SK-N-SH (cell line): ENCODE measurements at regions not wholly inside any gene's neighbourhood (a gene's known extent, or its start where the extent isn't known, plus 50 kb on each side); places are given as distances from the start of the nearest gene placed in this dataset.

ENCODE experiments used
- MXI1 ChIP-seq: IDR thresholded peaks from 2 replicates; pipeline ENCODE4 v1.6.1; 2012; ENCODE audit warnings: mild to moderate bottlenecking, low read depth, low read length, improper control_type of control experiment
- RCOR1 ChIP-seq: fragments of 150-350 bp; IDR thresholded peaks from 2 replicates; pipeline ENCODE4 v1.6.1; 2017; ENCODE audit warnings: antibody characterized with exemption, low read length
- TF ChIP-seq, protein P1 (sequence below): fragments of 200-600 bp; sonication (generic); IDR thresholded peaks from 2 replicates; pipeline ENCODE4 v1.6.1; 2017; ENCODE audit warnings: antibody characterized with exemption, mild to moderate bottlenecking, moderate library complexity
- TF ChIP-seq, protein P2 (sequence below): IDR thresholded peaks from 2 replicates; pipeline ENCODE4 v1.6.1; 2012; ENCODE audit warnings: mild to moderate bottlenecking, low read depth, low read length, moderate library complexity

DNA sequence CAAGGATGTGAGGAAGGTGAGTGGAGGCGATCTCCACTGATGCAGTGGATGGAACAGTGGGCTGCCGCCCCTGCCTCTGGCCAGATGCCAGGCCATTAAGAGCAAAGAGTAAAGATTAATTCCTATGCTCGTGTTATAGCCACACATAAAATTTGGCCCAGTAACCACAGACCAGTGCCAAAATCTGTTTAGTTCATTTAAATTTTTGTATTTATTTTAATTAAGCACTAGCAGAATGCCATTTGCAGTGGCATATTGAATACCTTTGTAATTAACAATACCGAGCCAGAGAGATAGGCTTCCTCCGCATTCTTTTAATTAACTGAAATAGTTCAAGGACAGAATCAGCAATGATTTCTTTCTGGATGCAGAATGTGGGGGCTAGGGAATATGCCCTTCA, 179.8 kb downstream of the MED10 start:
- TF ChIP-seq, protein P1, sequence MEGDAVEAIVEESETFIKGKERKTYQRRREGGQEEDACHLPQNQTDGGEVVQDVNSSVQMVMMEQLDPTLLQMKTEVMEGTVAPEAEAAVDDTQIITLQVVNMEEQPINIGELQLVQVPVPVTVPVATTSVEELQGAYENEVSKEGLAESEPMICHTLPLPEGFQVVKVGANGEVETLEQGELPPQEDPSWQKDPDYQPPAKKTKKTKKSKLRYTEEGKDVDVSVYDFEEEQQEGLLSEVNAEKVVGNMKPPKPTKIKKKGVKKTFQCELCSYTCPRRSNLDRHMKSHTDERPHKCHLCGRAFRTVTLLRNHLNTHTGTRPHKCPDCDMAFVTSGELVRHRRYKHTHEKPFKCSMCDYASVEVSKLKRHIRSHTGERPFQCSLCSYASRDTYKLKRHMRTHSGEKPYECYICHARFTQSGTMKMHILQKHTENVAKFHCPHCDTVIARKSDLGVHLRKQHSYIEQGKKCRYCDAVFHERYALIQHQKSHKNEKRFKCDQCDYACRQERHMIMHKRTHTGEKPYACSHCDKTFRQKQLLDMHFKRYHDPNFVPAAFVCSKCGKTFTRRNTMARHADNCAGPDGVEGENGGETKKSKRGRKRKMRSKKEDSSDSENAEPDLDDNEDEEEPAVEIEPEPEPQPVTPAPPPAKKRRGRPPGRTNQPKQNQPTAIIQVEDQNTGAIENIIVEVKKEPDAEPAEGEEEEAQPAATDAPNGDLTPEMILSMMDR: no peak
- TF ChIP-seq MXI1: no peak
- no peak for TF ChIP-seq RCOR1
- TF ChIP-seq, protein P2, sequence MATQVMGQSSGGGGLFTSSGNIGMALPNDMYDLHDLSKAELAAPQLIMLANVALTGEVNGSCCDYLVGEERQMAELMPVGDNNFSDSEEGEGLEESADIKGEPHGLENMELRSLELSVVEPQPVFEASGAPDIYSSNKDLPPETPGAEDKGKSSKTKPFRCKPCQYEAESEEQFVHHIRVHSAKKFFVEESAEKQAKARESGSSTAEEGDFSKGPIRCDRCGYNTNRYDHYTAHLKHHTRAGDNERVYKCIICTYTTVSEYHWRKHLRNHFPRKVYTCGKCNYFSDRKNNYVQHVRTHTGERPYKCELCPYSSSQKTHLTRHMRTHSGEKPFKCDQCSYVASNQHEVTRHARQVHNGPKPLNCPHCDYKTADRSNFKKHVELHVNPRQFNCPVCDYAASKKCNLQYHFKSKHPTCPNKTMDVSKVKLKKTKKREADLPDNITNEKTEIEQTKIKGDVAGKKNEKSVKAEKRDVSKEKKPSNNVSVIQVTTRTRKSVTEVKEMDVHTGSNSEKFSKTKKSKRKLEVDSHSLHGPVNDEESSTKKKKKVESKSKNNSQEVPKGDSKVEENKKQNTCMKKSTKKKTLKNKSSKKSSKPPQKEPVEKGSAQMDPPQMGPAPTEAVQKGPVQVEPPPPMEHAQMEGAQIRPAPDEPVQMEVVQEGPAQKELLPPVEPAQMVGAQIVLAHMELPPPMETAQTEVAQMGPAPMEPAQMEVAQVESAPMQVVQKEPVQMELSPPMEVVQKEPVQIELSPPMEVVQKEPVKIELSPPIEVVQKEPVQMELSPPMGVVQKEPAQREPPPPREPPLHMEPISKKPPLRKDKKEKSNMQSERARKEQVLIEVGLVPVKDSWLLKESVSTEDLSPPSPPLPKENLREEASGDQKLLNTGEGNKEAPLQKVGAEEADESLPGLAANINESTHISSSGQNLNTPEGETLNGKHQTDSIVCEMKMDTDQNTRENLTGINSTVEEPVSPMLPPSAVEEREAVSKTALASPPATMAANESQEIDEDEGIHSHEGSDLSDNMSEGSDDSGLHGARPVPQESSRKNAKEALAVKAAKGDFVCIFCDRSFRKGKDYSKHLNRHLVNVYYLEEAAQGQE: no peak
